ENCODE measurements at regions not wholly inside any gene's neighbourhood (a gene's known extent, or its start where the extent isn't known, plus 50 kb on each side); places are given as distances from the start of the nearest gene placed in this dataset.

DNA sequence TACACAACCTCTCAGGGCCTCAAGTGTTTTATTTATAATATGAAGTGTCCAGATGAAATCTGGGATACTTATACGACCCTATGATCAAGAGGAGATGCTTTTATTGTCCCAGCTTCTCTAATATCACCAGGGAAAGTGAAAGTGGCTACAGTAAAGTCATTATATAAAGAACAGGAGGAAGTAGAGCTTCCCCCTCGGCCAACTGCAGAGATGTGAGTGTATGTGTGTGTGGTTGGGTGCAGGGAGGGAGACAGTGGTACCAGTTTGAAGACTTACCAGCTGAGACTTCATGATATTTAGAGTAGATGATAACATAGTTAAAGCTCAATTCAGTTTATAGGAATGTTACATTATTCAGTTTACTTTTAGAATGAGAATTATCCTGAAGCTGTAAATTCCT lies 373.6 kb upstream of the DDI1 start:
- peak; percentile 3 for DNase-seq (ENCODE audit: low spot score)

DNA sequence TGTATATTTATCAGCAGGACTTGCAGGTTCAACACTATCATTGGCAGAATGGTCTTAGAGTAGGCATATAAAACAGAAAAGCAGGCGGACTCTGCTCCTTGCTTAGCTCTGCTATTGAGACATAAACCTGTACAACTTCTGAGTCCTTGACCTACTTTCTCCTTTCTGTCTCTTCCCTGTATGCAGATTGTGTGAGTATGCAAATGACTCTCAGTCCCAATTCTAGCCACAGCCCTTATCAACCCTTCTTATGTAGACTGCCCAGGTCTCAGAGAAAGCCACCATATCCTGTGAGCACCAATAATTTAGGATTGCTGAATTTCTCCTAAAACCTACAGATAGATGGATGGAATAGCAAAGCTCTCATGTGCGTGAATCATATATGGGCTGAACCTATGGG lies 367.6 kb upstream of the DDI1 start:
- no peak for DNase-seq (ENCODE audit: low spot score)

DNA sequence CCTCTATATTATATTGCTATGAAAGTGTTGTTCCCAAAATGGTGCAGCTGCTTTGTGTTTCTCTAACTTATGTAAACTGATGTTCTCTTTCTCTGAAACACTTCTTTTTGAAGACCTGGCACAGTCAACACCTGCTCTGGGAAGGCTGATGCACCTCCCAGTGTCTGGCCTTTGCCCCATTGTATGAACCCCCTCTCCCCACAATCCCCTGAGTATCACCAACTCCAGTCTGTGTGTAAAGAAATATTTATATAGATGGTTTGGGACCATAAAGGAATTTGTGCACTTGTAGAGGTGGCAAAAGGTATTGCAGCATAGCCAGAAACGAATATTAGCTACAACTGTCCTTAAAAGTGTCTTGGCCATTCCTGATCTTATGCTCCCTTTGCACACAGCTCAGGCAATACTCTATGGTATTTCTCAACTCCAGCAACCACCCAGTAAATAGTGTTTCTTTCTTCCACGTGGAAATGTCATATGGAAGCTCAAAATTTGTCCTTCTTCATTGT lies 365.2 kb upstream of the DDI1 start:
- no peak for DNase-seq (ENCODE audit: low spot score)

DNA sequence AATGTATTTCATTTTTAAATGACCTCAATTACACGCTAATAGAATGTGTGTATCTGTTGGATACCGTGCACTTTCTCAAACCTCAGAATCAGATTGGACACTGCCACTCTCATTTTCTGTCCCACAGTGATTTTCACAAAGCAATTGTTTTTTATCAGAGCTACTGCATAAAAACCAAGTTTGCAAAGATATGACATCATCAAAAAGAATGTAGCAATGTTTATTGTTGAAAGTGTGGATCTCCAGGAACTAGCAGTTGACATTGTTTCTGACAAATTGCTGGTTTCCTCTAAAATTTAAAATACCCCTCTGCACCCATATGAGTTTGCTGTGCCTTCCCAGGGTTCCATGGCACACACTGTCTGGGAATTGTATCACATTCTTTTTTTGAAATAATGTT lies 362.7 kb upstream of the DDI1 start:
- no peak for DNase-seq (ENCODE audit: low spot score)

DNA sequence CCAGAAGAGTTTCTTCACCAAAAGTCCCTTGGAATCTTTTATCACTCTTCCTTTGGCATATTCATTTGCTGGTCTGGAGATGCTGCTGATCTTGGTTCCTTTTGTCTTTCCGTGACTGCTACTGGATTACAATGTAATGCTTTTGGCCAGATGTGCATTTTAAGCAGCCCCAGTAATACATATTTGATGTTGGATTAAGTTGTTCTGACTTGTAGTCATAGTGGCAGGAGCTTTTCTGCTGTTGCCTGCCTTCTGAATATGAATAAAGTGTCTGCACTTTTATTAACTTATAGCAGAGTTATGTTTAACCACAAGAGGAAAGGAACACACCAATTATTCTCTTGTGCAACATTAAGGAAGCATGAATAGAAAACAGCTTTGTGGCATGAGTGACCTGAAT lies 360.0 kb upstream of the DDI1 start:
- DNase-seq (ENCODE audit: low spot score) = no peak

DNA sequence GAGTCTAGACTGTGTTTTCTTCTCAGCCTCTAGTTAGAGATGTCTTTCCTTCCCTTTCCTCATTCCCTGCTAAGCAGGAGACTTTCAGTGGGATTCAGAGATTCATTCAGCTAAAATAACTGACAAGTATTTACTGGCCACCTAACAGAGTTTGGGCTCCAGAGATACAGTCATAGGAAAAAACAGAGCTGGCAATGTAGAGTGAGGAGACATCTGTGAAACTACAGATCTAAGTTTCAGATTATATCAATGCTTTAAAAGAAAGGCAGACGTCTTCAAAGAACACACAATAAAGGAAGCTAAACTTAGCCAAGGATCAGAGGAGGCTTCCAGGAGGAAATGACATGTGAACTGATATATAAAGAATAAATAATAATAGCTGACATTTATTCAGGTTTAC lies 355.6 kb upstream of the DDI1 start:
- no peak for DNase-seq (ENCODE audit: low spot score)

DNA sequence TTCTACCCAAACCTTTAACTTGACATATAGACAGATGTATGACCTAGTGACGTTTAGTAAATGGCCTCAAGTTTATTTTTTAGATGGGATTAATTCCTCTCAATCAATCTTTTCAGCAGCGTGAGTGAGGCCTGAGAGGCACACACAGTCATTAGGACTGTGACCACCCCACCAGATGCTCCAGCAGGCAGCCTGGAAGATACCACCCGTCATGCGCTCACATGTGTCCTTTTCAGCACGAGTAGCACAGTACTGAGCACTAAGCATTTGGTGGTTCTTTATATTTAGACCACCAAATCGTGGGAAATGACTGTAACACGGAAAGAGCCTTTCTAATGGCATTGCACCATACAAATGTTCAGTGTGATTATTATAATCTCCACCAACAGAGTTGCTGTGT lies 354.6 kb upstream of the DDI1 start:
- DNase-seq (ENCODE audit: low spot score) = no peak

DNA sequence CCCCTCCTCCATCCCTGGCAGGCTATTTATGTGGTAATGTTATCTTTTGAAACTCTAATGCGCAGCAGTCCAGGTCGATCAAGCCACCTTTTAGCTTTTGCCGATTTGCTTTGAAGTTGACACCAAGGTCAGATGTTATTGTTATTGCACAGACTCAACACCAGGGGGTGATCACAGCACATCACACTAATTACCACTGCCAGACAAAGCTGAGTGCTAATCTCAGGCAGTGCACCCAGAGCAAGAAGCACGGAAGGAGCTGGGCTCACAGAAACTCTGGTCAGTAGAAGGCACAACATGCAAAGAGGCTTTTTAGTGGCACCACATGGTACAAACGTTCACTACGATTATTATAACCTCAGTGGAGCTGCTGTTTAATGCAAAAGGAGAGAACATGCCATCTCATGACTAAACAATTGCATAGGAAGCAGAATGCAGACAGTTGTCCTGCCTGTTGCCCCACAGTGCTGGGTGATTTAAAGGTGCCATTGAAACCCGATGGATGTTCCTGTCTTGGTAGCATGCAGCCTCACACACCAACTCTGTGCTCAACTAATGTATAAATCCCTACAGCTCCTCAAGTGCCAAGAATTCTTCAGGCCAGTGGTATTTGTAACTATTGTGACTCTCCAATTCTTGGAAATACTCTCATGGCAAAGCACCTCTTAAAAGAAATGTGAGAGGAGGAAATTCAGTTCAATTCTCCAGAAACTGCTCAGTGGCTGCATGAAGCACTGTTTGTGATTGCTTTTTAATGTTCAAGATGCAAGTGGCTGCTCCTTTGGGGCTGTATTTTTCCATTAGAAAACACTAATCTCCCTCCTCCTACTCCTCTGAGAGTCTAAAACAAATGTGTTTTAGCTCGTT lies 353.9 kb upstream of the DDI1 start:
- peak; percentile 59 for DNase-seq (ENCODE audit: low spot score)

DNA sequence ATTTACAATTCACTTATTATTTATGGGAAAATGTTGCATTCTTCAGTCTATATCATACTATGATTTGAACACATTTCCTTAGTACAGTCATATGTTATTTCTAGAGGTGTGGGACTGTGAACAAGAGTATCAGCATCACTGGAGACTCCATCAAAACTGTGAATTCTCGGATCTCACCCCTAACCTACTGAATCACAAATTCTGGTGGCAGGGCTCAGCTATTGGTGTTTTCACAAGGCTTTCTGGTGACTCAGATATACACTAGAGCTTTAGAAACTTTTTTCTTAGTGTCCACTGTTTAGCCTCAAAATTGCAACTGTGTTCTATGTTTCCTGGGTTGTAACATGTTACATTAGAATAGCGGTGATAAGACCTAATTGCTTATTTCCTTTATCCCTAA lies 352.9 kb upstream of the DDI1 start:
- no peak for DNase-seq (ENCODE audit: low spot score)

DNA sequence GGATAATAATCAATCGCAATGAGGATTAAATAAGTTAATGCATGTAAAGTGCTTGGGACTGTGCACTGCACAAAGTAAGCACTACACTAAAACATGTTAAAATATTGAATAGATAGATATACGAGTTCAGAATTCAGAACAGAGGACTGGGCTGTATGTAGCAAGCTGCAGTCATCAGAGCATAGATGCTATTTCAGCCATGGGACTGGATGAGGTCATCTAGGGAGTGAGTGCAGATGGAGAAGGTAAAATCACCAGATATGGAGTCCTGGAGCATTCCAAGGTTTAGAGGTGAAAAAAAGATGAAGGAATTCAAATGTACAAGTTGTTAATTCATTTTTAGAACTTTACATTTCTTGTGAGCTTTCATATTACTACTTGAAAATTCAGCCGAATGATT lies 347.5 kb upstream of the DDI1 start:
- no peak for DNase-seq (ENCODE audit: low spot score)

DNA sequence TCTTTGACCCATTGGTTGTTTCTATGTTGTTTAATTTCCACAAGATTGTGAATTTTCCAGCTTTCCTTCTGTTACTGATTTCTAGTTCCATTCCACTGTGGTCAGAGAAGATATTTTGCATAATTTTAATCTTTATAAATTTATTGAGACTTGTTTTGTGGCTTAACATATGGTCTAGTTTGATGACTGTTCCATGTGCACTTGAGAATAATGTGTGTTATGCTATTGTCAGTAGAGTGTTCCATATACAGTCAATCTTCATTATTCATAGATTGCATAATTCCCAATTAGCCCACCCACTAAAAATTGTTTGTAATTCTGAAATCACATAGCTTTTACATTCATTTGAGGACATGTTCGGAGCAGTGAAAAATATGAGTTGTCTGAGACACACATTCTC lies 346.1 kb upstream of the DDI1 start:
- no peak for DNase-seq (ENCODE audit: low spot score)

DNA sequence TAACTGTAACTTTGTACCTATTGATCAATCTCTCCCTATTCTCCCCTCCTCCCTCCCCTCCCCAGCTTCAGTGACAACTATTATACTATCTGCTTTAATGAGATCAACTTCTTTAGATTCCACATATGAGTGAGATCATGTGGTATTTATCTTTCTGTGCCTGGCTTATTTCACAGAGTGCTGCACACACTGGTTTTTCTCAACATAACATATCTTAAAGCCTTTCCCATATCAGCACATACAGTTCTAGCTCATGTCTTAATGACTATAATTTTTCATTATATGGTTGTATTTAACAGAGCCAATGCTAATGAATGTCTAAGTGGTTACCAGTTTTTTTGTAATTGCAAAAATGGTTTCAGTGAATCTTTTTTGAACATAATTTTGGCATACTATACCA lies 340.3 kb upstream of the DDI1 start:
- no peak for DNase-seq (ENCODE audit: low spot score)

DNA sequence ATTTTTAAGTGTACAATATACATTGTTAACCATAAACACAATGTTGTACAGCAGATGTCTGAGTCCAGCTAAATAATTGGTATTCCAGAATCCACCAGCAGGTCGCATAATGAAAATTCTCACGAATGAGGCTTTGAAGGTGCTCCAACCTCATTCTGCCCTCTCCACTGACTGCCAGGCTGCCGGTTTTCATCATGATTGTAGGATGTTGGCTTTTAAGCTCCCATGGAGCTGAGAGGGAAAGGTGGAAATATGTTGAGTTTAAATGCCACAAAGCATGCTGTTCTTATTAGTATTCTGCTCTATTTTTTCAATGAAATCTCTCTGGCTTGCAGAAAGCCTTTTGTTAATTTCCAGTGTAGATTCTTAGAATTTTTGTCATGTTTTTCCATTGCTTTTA lies 337.2 kb upstream of the DDI1 start:
- DNase-seq (ENCODE audit: low spot score) = no peak

DNA sequence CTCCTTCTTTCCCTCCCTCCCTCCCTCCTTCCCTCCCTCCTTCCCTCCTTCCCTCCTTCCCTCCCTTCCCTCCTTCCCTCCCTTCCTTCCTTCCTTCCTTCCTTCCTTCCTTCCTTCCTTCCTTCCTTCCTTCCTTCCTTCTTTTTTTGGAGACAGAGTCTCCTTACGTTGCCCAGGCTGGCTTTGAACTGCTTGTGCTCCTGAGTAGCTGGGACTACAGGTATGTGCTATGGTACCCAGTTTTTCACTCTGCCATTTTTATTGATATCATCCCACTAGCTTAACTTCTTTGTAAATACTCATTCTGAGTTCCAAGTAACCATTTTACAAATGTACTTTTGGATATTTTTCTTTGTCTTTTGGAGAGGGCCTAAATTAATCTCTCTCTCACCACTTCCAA lies 336.8 kb upstream of the DDI1 start:
- DNase-seq (ENCODE audit: low spot score) = no peak

DNA sequence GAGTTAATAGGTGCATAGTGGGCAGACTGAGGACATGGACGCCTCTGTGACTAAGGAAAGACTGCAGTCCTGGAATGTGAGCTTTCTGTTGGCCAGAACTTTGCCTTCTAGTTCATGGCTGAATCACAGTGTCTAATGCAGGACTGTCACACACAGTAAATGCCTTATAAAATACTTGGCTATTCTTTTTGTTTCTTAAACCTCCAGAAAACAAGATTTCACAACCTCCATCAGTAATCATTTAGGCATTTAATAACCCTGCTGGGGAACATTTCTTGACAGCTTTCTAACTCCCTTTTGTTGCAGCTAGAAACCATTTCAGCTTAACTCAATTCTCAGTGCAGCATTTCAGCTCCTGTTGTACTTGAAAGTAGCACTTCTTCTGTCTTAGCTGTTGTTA lies 335.8 kb upstream of the DDI1 start:
- DNase-seq (ENCODE audit: low spot score) = no peak

DNA sequence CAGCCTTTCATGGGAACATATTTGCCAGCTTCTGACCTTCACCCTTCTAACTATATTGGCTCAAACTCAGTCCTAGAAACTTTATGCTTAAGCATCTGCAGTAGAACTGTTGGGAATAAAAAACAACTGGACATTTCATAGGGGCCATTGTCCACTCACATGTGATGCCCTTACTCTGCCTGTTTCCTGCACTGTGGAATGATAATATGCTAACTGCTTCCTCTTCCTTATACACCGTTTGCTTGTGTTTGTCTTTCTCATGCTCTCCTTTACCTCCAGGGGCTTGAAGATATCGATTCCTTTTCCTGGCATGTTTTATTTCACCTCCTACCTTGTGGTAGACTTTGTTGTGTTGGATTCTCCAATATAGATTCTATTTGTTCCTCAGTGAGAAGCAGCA lies 333.0 kb upstream of the DDI1 start:
- DNase-seq (ENCODE audit: low spot score) = no peak

DNA sequence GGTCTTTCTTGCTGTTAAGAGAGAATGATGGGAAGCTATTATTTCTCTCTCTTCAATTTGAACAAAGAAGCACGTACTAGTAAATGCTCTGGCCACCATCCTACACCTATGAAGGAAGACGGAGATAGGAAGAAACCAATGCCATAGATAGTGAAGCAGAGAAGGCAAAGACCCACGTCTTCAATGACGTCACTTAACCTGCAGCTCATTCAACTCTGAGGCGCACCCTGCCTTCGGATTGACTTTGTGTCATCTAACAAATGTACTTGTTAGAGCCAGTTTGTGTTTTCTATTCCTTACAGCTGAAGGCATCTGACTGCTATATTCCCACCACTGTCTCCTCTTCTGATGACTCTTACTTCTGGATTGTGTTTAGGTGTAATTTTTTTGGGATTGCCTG lies 332.5 kb upstream of the DDI1 start:
- DNase-seq (ENCODE audit: low spot score) = no peak

DNA sequence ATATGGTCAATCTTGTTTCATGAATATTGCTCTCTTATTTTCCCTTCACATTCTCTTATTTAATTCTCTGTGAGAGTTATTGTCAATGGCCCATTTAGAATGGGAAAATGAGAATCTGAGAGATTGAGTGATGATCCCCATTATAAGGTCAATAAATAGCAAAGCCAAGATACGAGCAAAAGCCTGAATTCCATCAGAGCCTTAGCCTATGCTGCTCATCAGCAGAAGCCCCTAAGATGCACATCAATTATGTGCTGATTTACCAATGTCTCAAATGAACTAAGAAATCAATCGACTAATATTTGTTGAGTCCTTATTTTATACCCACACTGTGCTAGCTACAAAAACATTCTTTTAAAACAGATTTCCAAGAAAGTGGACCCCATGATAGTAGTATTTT lies 330.8 kb upstream of the DDI1 start:
- no peak for DNase-seq (ENCODE audit: low spot score)

DNA sequence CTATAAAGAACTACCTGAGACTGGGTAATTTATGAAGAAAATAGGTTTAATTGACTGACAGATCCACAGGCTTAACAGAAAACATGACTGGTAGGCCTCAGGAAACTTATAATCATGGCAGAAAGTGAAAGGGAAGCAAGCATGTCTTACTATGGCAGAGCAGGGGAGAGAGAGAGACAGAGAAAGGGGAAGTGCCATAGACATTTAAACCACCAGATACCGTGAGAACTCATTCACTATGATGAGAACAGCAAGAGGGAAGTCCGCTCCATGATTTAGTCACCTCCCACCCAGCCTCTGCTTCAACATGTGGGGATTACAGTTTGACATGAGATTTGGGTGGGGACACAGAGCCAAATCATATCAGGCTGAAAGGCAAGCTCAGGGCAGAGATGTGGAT lies 327.1 kb upstream of the DDI1 start:
- DNase-seq (ENCODE audit: low spot score) = no peak

DNA sequence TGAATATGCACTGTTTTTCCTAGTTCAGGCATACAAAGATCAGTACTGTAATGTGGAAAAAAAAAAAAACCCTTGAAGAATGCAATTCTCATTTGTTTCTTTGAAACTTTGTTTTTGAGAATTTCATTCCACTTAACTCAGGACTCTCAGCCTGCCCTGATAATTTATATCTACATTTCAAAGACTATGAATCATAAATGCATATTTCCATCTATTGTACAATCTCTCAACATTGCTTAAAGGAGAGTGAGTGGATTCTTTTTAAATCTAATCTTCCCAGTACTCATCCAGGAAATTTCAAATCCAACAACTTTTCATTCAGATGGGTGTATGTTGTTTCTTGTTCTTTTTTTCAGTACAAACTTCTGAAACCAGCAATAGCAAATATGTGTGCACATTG lies 322.2 kb upstream of the DDI1 start:
- DNase-seq (ENCODE audit: low spot score) = no peak

DNA sequence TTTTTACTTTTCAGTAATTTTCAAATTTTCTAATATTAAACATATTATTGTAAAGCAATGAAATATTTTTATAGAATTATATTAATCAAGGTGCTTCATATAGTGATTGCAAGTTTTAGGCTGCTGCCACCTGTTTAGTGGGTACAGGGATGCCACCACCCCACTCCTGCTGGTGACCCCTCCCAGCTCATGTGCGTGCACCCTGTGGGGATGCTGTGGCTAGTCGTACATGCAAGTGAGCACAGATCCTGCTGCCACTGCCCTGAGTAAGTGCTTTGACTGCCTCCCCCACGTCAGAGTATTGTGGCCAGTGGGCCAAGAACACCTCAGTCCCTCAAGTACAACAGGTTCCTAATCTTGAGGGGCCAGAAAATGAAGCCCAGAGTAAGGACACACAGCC lies 320.1 kb upstream of the DDI1 start:
- DNase-seq (ENCODE audit: low spot score) = no peak

DNA sequence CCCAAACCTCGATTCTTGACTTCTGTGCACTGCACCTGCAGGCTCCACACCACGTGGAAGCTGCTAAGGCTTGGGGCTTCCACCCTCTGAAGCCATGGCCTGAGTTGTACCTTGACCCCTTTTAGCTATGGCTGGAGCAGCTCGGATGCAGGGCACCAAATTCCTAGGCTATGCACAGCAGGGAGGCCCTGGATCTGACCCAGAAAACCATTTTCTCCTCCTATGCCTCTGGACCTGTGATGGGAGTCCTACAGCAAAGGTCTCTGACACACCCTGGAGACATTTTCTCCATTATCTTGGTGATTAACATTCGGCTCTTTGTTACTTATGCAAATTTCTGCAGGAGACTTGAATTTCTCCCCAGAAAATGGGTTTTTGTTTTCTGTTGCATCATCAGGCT lies 309.2 kb upstream of the DDI1 start:
- DNase-seq (ENCODE audit: low spot score) = no peak

DNA sequence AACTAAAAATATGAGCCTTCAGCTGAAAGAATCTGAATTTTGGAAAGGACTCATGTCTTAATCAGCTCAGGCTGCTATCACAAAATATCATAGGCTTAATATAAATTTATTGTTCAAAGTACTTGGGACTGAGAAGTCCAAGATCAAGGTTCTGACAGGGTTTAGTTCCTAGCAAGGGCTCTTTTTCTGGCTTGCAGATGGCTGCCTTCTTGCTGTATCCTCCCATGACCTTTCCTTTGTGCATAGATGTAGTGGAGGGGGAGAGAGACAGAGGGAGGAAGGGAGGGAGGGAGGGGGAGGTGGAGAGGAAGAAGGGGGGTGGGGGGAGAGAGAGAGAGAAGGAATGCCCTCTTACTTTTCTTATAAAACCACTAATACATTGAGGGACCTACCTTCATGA lies 306.8 kb upstream of the DDI1 start:
- no peak for DNase-seq (ENCODE audit: low spot score)

Data from CD4-positive, alpha-beta T cell treated with Interleukin-2 at 100 ng/mL for 4 hours (primary cell).